ENCODE measurements at regions not wholly inside any gene's neighbourhood (a gene's known extent, or its start where the extent isn't known, plus 50 kb on each side); places are given as distances from the start of the nearest gene placed in this dataset.
"Not testable (repeated sequence)": the region's sequence is repeated elsewhere in the genome, so short reads cannot be mapped to it uniquely, and the experiment has no call there.

GRCh38 chr3:72080800-72081199 lies 295.9 kb upstream of the PROK2 start:
- Histone ChIP-seq H3K27ac (ENCODE audit: low read length) (no peak overlapping the region), H3K27me3 (ENCODE audit: control insufficient read depth, insufficient read depth, low read length) (no peaks in the 10 kb centered on the region), H3K36me3 (ENCODE audit: control insufficient read depth, insufficient read depth, low read length) (no peaks in the 10 kb centered on the region), H3K4me3 (ENCODE audit: low read length) (no peak overlapping the region), H3K9me3 (ENCODE audit: control insufficient read depth, insufficient read depth, low read length) (no peaks in the 10 kb centered on the region; the same call in 1 of the 2 replicates), H3K4me1 (ENCODE audit: control insufficient read depth, insufficient read depth, low read length) (peaks cover 2% of the 10 kb centered on the region; the same call in 1 of the 2 replicates)
- DNase-seq (ENCODE audit: low read depth, low spot score) = no peak
- no CpG with 5 or more reads among the region's 5 CpGs for WGBS (ENCODE audit: insufficient coverage, insufficient read length)

DNA sequence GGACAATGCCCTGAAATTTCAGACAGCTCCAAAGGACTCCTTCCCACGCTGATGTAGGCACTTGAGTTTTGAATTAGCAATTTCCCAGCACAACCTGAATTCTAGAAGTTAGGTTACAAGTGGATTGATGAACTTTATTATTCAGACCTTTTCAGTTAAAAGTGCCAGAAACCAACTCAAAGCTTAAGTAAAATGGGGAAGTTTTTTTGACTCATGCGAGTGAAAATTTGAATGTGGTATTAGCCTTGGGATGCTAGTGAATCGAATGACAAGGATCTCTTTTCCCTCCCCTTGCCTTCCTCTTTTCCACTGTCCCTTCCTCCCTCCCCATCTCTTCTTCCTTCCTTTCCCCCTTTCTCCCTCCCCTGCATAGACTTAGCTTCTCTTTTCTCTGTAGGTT lies 295.1 kb upstream of the PROK2 start:
- no peaks in the 10 kb centered on the region for H3K27me3 ChIP-seq (ENCODE audit: control insufficient read depth, insufficient read depth, low read length)
- no peaks in the 10 kb centered on the region; the same call in 1 of the 2 replicates for H3K9me3 ChIP-seq (ENCODE audit: control insufficient read depth, insufficient read depth, low read length)
- H3K36me3 ChIP-seq (ENCODE audit: control insufficient read depth, insufficient read depth, low read length) = no peaks in the 10 kb centered on the region
- peaks cover 2% of the 10 kb centered on the region; the same call in 1 of the 2 replicates for H3K4me1 ChIP-seq (ENCODE audit: control insufficient read depth, insufficient read depth, low read length)
- WGBS (ENCODE audit: insufficient coverage, insufficient read length) = no CpG with 5 or more reads among the region's 3 CpGs
- H3K27ac ChIP-seq (ENCODE audit: low read length) = no peak overlapping the region
- DNase-seq (ENCODE audit: low read depth, low spot score) = no peak
- H3K4me3 ChIP-seq (ENCODE audit: low read length) = no peak overlapping the region

DNA sequence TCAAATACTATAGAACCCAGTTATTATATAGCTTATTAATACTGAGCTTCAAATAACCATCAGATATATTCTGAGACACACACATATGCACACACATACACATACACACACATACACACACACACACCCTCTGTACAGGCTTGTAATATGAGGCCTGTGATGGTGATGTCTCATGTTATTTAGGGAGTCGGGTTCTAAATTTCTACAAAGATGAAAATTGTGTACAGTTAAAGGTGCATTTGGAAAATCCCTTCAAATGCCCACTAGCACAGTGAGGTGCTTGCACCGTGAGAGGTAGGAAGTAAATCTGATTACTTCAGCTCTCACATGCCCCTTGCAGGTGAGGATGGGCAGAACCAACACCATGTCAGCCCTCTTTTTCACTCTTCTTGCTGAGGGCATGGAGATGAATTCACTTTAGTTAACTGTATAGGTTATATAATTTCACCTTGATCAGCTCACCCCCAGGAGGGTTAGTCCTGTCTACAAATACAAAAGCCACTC lies 294.5 kb upstream of the PROK2 start:
- Histone ChIP-seq H3K4me1 (ENCODE audit: control insufficient read depth, insufficient read depth, low read length) (peaks cover 2% of the 10 kb centered on the region; the same call in 1 of the 2 replicates), H3K27ac (ENCODE audit: low read length) (no peak overlapping the region), H3K9me3 (ENCODE audit: control insufficient read depth, insufficient read depth, low read length) (no peaks in the 10 kb centered on the region; the same call in 1 of the 2 replicates), H3K27me3 (ENCODE audit: control insufficient read depth, insufficient read depth, low read length) (no peaks in the 10 kb centered on the region), H3K4me3 (ENCODE audit: low read length) (no peak overlapping the region), H3K36me3 (ENCODE audit: control insufficient read depth, insufficient read depth, low read length) (no peaks in the 10 kb centered on the region)
- WGBS (ENCODE audit: insufficient coverage, insufficient read length) = no CpG with 5 or more reads among the region's 2 CpGs
- DNase-seq (ENCODE audit: low read depth, low spot score) = no peak

- H3K27me3 ChIP-seq (ENCODE audit: control insufficient read depth, insufficient read depth, low read length) = no peaks in the 10 kb centered on the region
- no peak for DNase-seq (ENCODE audit: low read depth, low spot score)
- H3K9me3 ChIP-seq (ENCODE audit: control insufficient read depth, insufficient read depth, low read length) = no peaks in the 10 kb centered on the region; the same call in 1 of the 2 replicates
- WGBS (ENCODE audit: insufficient coverage, insufficient read length) = no CpG with 5 or more reads among the region's 2 CpGs
- H3K4me1 ChIP-seq (ENCODE audit: control insufficient read depth, insufficient read depth, low read length) = peaks cover 2% of the 10 kb centered on the region; the same call in 1 of the 2 replicates
- no peak overlapping the region for H3K27ac ChIP-seq (ENCODE audit: low read length)
- H3K36me3 ChIP-seq (ENCODE audit: control insufficient read depth, insufficient read depth, low read length) = no peaks in the 10 kb centered on the region
- no peak overlapping the region for H3K4me3 ChIP-seq (ENCODE audit: low read length)
Observed at GRCh38 chr3:72078676-72079368, 293.9 kb upstream of the PROK2 start.

DNA sequence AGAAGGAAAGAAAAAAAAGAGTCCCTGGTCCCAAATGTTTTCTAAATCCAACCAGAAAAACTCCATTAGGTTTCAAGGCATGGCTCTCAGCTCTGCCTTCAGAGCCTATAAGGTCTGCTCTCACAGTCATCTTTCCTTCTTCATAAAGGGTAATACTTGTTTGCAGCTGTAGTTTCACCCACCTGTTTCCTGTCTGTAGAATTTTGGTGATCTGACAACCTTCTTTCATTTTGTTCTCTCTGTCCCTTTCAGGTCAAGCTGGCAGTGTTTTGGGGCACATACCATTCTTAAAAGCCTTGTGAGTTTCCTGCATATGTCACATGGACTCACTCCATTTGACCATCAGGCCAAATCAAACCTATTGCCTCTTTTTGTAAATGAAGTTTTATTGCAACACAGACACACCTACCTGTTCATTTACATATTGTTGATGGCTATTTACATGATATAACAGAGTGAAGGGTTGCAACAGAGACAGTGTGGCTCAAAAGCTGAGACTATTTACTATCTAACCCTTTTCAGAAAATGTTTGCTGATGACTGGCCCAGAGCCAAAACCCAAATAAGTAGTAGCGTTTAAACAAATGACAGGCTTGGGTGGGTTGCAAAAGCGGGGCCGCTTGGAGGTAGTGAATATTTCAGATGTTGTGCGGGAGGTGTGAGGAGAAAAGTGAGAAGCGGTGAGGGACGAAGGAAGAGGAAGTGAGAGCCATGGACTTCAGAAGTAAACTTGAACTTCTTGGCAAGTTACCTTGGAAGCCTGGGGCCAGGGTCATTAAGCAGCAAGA lies 292.7 kb upstream of the PROK2 start:
- 100% methylated on average over 5 of the region's 6 CpGs for WGBS (ENCODE audit: insufficient coverage, insufficient read length)
- no peak for DNase-seq (ENCODE audit: low read depth, low spot score)
- Histone ChIP-seq H3K4me3 (ENCODE audit: low read length) (no peak overlapping the region), H3K9me3 (ENCODE audit: control insufficient read depth, insufficient read depth, low read length) (no peaks in the 10 kb centered on the region; the same call in 1 of the 2 replicates), H3K27me3 (ENCODE audit: control insufficient read depth, insufficient read depth, low read length) (no peaks in the 10 kb centered on the region), H3K36me3 (ENCODE audit: control insufficient read depth, insufficient read depth, low read length) (no peaks in the 10 kb centered on the region), H3K27ac (ENCODE audit: low read length) (no peak overlapping the region), H3K4me1 (ENCODE audit: control insufficient read depth, insufficient read depth, low read length) (peaks cover 2% of the 10 kb centered on the region; the same call in 1 of the 2 replicates)

DNA sequence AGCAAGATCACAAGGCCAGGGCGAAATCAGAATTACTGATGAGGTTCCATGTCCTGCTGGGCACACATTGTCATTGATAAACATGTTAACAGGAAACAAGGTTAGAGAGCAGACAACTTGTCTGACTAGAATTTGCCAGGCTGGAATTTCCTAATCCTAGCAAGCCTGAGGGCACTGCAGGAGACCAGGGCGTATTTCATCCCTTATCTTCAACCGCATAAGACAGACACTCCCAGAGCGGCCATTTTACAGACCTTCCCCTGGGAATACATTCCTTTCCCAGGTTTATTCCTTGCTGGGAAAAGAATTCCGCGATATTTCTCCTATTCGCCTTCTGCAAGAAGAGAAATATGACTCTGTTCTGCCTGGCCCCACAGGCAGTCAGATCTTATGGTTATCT lies 290.9 kb upstream of the PROK2 start:
- H3K27me3 ChIP-seq (ENCODE audit: control insufficient read depth, insufficient read depth, low read length); H3K4me1 ChIP-seq (ENCODE audit: control insufficient read depth, insufficient read depth, low read length); H3K27ac ChIP-seq (ENCODE audit: low read length); H3K9me3 ChIP-seq (ENCODE audit: control insufficient read depth, insufficient read depth, low read length); H3K4me3 ChIP-seq (ENCODE audit: low read length); H3K36me3 ChIP-seq (ENCODE audit: control insufficient read depth, insufficient read depth, low read length); DNase-seq (ENCODE audit: low read depth, low spot score): not testable (repeated sequence)
- no CpG with 5 or more reads among the region's 7 CpGs for WGBS (ENCODE audit: insufficient coverage, insufficient read length)

- WGBS (ENCODE audit: insufficient coverage, insufficient read length) = no CpG with 5 or more reads among the region's 2 CpGs
- DNase-seq (ENCODE audit: low read depth, low spot score) = no peak
- Histone ChIP-seq H3K27ac (ENCODE audit: low read length) (no peak overlapping the region), H3K4me3 (ENCODE audit: low read length) (no peak overlapping the region), H3K36me3 (ENCODE audit: control insufficient read depth, insufficient read depth, low read length) (no peaks in the 10 kb centered on the region), H3K9me3 (ENCODE audit: control insufficient read depth, insufficient read depth, low read length) (no peaks in the 10 kb centered on the region; the same call in 1 of the 2 replicates), H3K27me3 (ENCODE audit: control insufficient read depth, insufficient read depth, low read length) (no peaks in the 10 kb centered on the region), H3K4me1 (ENCODE audit: control insufficient read depth, insufficient read depth, low read length) (no peaks in the 10 kb centered on the region)
Observed at GRCh38 chr3:72071624-72072023, 286.7 kb upstream of the PROK2 start.

- DNase-seq (ENCODE audit: low read depth, low spot score) = no peak
- WGBS (ENCODE audit: insufficient coverage, insufficient read length) = no CpG with 5 or more reads among the region's 6 CpGs
Observed at GRCh38 chr3:72070005-72070404, 285.1 kb upstream of the PROK2 start.

GRCh38 chr3:72069543-72069942 lies 284.6 kb upstream of the PROK2 start:
- no peaks in the 10 kb centered on the region for H3K36me3 ChIP-seq (ENCODE audit: control insufficient read depth, insufficient read depth, low read length)
- no peak overlapping the region for H3K27ac ChIP-seq (ENCODE audit: low read length)
- H3K4me1 ChIP-seq (ENCODE audit: control insufficient read depth, insufficient read depth, low read length) = no peaks in the 10 kb centered on the region
- no peaks in the 10 kb centered on the region for H3K27me3 ChIP-seq (ENCODE audit: control insufficient read depth, insufficient read depth, low read length)
- H3K4me3 ChIP-seq (ENCODE audit: low read length) = no peak overlapping the region
- no peak for DNase-seq (ENCODE audit: low read depth, low spot score)
- no peaks in the 10 kb centered on the region for H3K9me3 ChIP-seq (ENCODE audit: control insufficient read depth, insufficient read depth, low read length)

More at GRCh38 chr3:72070005-72070404, 285.1 kb upstream of the PROK2 start:
- H3K36me3 ChIP-seq (ENCODE audit: control insufficient read depth, insufficient read depth, low read length) = no peaks in the 10 kb centered on the region
- no peaks in the 10 kb centered on the region for H3K27me3 ChIP-seq (ENCODE audit: control insufficient read depth, insufficient read depth, low read length)
- H3K4me3 ChIP-seq (ENCODE audit: low read length) = no peak overlapping the region
- H3K9me3 ChIP-seq (ENCODE audit: control insufficient read depth, insufficient read depth, low read length) = no peaks in the 10 kb centered on the region
- no peak overlapping the region for H3K27ac ChIP-seq (ENCODE audit: low read length)
- no peaks in the 10 kb centered on the region for H3K4me1 ChIP-seq (ENCODE audit: control insufficient read depth, insufficient read depth, low read length)

DNA sequence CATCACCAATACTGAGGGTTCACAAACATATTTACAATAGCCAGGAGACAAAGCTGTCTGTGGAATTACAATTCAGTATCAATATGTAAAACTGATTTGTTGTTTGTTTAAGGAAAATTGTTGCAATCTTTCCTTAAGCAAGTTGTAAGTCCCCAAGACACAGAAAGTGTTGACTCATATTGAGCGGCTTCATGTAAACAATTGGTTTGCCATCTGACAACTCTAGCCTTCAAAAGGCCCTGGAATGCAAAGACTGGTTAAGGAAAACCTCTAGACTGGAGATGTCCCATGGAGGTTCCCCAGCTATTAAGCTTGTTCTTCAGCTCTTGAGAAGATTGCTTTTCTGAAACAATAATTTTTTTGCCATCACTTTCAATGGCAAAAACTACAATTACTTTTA lies 283.7 kb upstream of the PROK2 start:
- Histone ChIP-seq H3K36me3 (ENCODE audit: control insufficient read depth, insufficient read depth, low read length) (no peaks in the 10 kb centered on the region), H3K27ac (ENCODE audit: low read length) (no peak overlapping the region), H3K4me3 (ENCODE audit: low read length) (no peak overlapping the region), H3K4me1 (ENCODE audit: control insufficient read depth, insufficient read depth, low read length) (no peaks in the 10 kb centered on the region), H3K9me3 (ENCODE audit: control insufficient read depth, insufficient read depth, low read length) (no peaks in the 10 kb centered on the region), H3K27me3 (ENCODE audit: control insufficient read depth, insufficient read depth, low read length) (no peaks in the 10 kb centered on the region)
- no CpG with 5 or more reads among the region's 1 CpG for WGBS (ENCODE audit: insufficient coverage, insufficient read length)
- no peak for DNase-seq (ENCODE audit: low read depth, low spot score)

Data from iPS DF 6.9 (cell line).